ENCODE measurements at regions not wholly inside any gene's neighbourhood (a gene's known extent, or its start where the extent isn't known, plus 50 kb on each side); places are given as distances from the start of the nearest gene placed in this dataset.

DNA sequence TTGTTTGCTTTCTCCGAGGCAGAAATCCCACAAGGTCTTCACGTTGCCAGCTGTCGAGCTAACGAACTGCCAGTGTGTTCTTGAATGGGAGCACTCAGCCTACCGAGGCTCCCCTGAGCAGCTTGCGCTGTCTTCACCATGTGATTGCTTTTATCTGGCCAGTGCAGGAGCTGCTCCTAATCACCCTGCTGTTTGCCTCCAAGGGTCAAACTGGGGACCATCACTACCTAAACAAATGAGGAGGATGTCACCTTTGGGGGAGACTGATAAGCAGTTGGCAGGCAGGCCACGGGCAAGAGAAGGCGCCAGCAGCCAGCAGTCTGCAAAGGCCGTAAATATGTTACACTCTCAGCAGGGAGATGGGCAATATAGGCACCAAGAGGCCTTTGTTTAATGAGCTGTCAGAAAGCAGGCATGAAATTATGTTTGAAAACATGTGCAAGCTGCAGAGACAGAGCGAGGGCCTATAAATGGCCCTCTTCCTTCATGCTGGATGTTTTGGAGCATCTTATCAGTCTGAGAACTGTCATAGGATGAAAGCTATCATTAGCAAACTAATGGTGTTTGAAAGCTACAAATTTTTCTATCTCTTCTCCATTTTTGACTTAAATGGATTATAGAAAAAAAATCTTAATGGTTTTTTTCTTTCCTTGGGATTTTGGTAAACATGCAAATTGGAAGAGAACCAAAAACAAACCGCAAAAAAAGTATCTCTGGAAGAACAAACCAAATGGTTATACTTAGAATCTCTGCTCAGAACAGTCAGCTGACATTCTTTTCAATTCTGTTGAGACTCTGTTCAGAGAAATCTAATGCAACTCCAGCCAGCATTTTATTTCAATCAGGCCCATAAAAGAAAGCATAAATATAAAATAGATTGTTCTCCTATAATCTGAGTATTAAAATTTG lies 267.3 kb upstream of the NPVF start:
- TF ChIP-seq, protein P1, sequence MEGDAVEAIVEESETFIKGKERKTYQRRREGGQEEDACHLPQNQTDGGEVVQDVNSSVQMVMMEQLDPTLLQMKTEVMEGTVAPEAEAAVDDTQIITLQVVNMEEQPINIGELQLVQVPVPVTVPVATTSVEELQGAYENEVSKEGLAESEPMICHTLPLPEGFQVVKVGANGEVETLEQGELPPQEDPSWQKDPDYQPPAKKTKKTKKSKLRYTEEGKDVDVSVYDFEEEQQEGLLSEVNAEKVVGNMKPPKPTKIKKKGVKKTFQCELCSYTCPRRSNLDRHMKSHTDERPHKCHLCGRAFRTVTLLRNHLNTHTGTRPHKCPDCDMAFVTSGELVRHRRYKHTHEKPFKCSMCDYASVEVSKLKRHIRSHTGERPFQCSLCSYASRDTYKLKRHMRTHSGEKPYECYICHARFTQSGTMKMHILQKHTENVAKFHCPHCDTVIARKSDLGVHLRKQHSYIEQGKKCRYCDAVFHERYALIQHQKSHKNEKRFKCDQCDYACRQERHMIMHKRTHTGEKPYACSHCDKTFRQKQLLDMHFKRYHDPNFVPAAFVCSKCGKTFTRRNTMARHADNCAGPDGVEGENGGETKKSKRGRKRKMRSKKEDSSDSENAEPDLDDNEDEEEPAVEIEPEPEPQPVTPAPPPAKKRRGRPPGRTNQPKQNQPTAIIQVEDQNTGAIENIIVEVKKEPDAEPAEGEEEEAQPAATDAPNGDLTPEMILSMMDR (IDR thresholded peaks at IDR 0.05) = no peak
- TF ChIP-seq POLR2A (IDR thresholded peaks at IDR 0.05) = no peak

Measured in testis (tissue), 2 donors.